SH-SY5Y (cell line): ENCODE measurements at regions not wholly inside any gene's neighbourhood (a gene's known extent, or its start where the extent isn't known, plus 50 kb on each side); places are given as distances from the start of the nearest gene placed in this dataset.

Source experiments
- GATA2 ChIP-seq: IDR thresholded peaks from 2 replicates; pipeline ENCODE4 v1.6.1; 2011; ENCODE audit warnings: mild to moderate bottlenecking, low read depth, low read length
- GATA3 ChIP-seq: IDR thresholded peaks from 2 replicates; pipeline ENCODE4 v1.6.1; 2011; ENCODE audit warnings: low read depth, mild to moderate bottlenecking, low read length, moderate library complexity

DNA sequence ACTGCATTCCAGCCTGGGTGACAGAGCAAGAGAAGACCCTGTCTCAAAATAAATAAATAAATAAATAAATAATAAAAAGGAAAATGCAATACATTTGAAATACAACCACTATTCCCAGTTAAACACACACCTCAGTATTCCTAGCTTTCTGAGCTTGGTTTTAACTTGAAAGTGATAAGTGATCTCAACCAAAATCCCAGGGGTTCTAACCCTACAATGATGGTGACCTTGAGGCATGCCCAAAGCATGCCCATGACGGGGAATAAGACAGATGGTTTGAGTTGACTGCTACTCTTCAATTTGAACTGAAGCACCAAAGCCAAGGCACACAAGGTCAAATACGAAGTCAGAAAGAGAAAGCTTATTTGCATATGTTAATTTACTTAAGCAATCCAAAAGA is 96.9 kb downstream of the ZFP64 start:
- TF ChIP-seq GATA3: no peak
- TF ChIP-seq GATA2: no peak
